ENCODE measurements at regions not wholly inside any gene's neighbourhood (a gene's known extent, or its start where the extent isn't known, plus 50 kb on each side); places are given as distances from the start of the nearest gene placed in this dataset.
"Not testable (repeated sequence)": the region's sequence is repeated elsewhere in the genome, so short reads cannot be mapped to it uniquely, and the experiment has no call there.

DNA sequence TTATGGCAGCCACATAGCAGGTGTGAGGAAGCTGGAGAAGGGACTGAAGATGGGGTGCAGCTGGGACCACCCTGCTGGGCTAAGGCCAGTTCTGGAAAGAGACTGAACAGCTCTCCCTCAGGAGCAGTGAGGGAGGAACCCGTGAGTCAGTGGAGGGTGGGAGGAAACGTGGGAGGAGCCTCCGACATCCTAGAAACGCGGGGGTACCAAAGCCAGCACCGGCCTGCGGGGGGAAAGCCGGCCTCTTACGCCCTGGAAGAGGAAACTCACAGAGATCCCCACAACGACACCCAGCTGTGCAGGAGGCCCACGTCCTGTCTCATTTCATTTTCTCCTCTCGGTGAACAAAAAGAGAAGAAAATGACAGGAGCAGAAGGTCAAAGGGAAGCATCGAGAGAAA, 185.8 kb upstream of the IRX4 start:
- Histone ChIP-seq H3K9me1 (replicated peaks; ENCODE audit: control insufficient read depth, extremely low read depth, insufficient read depth, low read length) (no peaks in the 10 kb centered on the region), H3K27ac (ENCODE audit: insufficient read depth, low read depth, low read length) (no peak overlapping the region), H3K9ac (replicated peaks; ENCODE audit: extremely low read depth, insufficient read depth, low read length) (no peak overlapping the region), H3K27me3 (ENCODE audit: control insufficient read depth in 2 of 2, insufficient read depth in 2 of 2, low read length in 2 of 2) (no peaks in the 10 kb centered on the region), H3K4me2 (ENCODE audit: insufficient read depth, low read length) (no peak overlapping the region), H2AFZ (ENCODE audit: low read depth, low read length) (no peak overlapping the region), H3K4me1 (ENCODE audit: control insufficient read depth, extremely low read depth, insufficient read depth, low read length) (no peaks in the 10 kb centered on the region), H4K20me1 (replicated peaks; ENCODE audit: control insufficient read depth, extremely low read depth, insufficient read depth, low read length) (no peaks in the 10 kb centered on the region), H3K36me3 (ENCODE audit: control insufficient read depth in 2 of 2, extremely low read depth in 1 of 2, insufficient read depth in 2 of 2, low read length in 2 of 2) (no peaks in the 10 kb centered on the region), H3K4me3 (replicated peaks in 1 of 3; ENCODE audit: insufficient read depth in 1 of 3, low read depth in 1 of 3, low read length in 3 of 3) (no peak overlapping the region), H3K9me3 (replicated peaks; ENCODE audit: control insufficient read depth, insufficient read depth, low read length) (peaks cover 2% of the 10 kb centered on the region), H3K79me2 (ENCODE audit: control insufficient read depth, insufficient read depth, low read length) (no peaks in the 10 kb centered on the region)
- intact Hi-C loops (cut with micrococcal nuclease) (no loop called here), dilution Hi-C loops (cut with MboI; ENCODE audit: extremely low pct_ligation_motif_present, low sequenced_read_pairs) (no loop called here)
- ChIA-PET POLR2A (no interaction called here), CTCF (no interaction called here)
- FAIRE-seq (no peak), DNase-seq (ENCODE audit: low read depth, low spot score) (no peak)
- TF ChIP-seq, protein P1, sequence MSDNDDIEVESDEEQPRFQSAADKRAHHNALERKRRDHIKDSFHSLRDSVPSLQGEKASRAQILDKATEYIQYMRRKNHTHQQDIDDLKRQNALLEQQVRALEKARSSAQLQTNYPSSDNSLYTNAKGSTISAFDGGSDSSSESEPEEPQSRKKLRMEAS (IDR thresholded peaks at IDR 0.05; ENCODE audit: insufficient read depth, insufficient read length) = no peak
- TF ChIP-seq FOS (IDR thresholded peaks at IDR 0.05; ENCODE audit: borderline replicate concordance, insufficient read depth, low read length) (no peak), POLR2AphosphoS5 (IDR thresholded peaks at IDR 0.05; ENCODE audit: insufficient read depth, low read depth, low read length) (no peak), CTCF (IDR thresholded peaks at IDR 0.05; ENCODE audit: extremely low read depth in 1 of 2, insufficient read depth in 1 of 2, low read depth in 1 of 2, low read length in 2 of 2) (no peak), GATA2 (IDR thresholded peaks at IDR 0.05; ENCODE audit: insufficient read depth, insufficient read length, low read depth, low read length) (no peak), POLR2A (IDR thresholded peaks at IDR 0.05; ENCODE audit: low read depth, low read length) (no peak)
- no TSS peak for BruUV-seq (replicated peaks)

DNA sequence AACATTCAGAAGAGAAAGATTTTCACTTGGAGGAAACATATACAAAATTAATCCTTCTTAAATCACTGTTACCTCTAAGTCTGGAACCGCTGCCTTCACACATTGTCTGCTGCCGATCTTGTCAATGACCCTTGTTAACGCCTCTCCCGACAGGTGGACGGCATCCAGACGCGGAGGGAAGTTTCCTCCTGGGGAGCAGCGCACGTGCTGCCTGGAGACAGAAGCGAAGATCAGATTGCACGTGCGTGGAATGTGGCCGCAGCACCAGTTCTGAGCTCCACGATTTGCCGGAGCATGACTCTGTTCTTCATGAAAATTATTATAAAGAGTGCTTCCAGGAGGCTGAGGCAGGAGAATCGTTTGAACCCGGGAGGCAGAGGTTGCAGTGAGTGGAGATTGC, 183.6 kb upstream of the IRX4 start:
- H3K9ac ChIP-seq (replicated peaks; ENCODE audit: extremely low read depth, insufficient read depth, low read length) = no peak overlapping the region
- no peak overlapping the region for H3K27ac ChIP-seq (ENCODE audit: insufficient read depth, low read depth, low read length)
- dilution Hi-C loops (cut with MboI; ENCODE audit: extremely low pct_ligation_motif_present, low sequenced_read_pairs) = no loop called here
- TF ChIP-seq FOS (IDR thresholded peaks at IDR 0.05; ENCODE audit: borderline replicate concordance, insufficient read depth, low read length) (no peak), POLR2AphosphoS5 (IDR thresholded peaks at IDR 0.05; ENCODE audit: insufficient read depth, low read depth, low read length) (no peak)
- intact Hi-C loops (cut with micrococcal nuclease) = no loop called here
- no peaks in the 10 kb centered on the region for H4K20me1 ChIP-seq (replicated peaks; ENCODE audit: control insufficient read depth, extremely low read depth, insufficient read depth, low read length)
- H3K27me3 ChIP-seq (ENCODE audit: control insufficient read depth in 2 of 2, insufficient read depth in 2 of 2, low read length in 2 of 2) = no peaks in the 10 kb centered on the region
- H3K4me1 ChIP-seq (ENCODE audit: control insufficient read depth, extremely low read depth, insufficient read depth, low read length) = no peaks in the 10 kb centered on the region
- no peak overlapping the region for H3K4me2 ChIP-seq (ENCODE audit: insufficient read depth, low read length)
- no peaks in the 10 kb centered on the region for H3K36me3 ChIP-seq (ENCODE audit: control insufficient read depth in 2 of 2, extremely low read depth in 1 of 2, insufficient read depth in 2 of 2, low read length in 2 of 2)
- ChIA-PET CTCF (no interaction called here), POLR2A (no interaction called here)
- H3K79me2 ChIP-seq (ENCODE audit: control insufficient read depth, insufficient read depth, low read length) = no peaks in the 10 kb centered on the region
- no peaks in the 10 kb centered on the region for H3K9me3 ChIP-seq (replicated peaks; ENCODE audit: control insufficient read depth, insufficient read depth, low read length)
- no peaks in the 10 kb centered on the region for H3K9me1 ChIP-seq (replicated peaks; ENCODE audit: control insufficient read depth, extremely low read depth, insufficient read depth, low read length)
- no peak overlapping the region for H2AFZ ChIP-seq (ENCODE audit: low read depth, low read length)
- DNase-seq (ENCODE audit: low read depth, low spot score) = no peak
- no peak overlapping the region for H3K4me3 ChIP-seq (replicated peaks in 1 of 3; ENCODE audit: insufficient read depth in 1 of 3, low read depth in 1 of 3, low read length in 3 of 3)
- no TSS peak for BruUV-seq (replicated peaks)
- no peak for FAIRE-seq

GRCh38 chr5:2063380-2063779, 180.7 kb upstream of the IRX4 start:
- H3K4me3 ChIP-seq (replicated peaks in 1 of 3; ENCODE audit: insufficient read depth in 1 of 3, low read depth in 1 of 3, low read length in 3 of 3); CTCF ChIA-PET; H3K79me2 ChIP-seq (ENCODE audit: control insufficient read depth, insufficient read depth, low read length); H3K9me1 ChIP-seq (replicated peaks; ENCODE audit: control insufficient read depth, extremely low read depth, insufficient read depth, low read length); FAIRE-seq; intact Hi-C loops (cut with micrococcal nuclease); H2AFZ ChIP-seq (ENCODE audit: low read depth, low read length); H3K36me3 ChIP-seq (ENCODE audit: control insufficient read depth in 2 of 2, extremely low read depth in 1 of 2, insufficient read depth in 2 of 2, low read length in 2 of 2); H3K27me3 ChIP-seq (ENCODE audit: control insufficient read depth in 2 of 2, insufficient read depth in 2 of 2, low read length in 2 of 2); H3K9me3 ChIP-seq (replicated peaks; ENCODE audit: control insufficient read depth, insufficient read depth, low read length); POLR2A ChIA-PET; H3K9ac ChIP-seq (replicated peaks; ENCODE audit: extremely low read depth, insufficient read depth, low read length); DNase-seq (ENCODE audit: low read depth, low spot score); BruUV-seq (replicated peaks); H3K27ac ChIP-seq (ENCODE audit: insufficient read depth, low read depth, low read length); H3K4me1 ChIP-seq (ENCODE audit: control insufficient read depth, extremely low read depth, insufficient read depth, low read length); H3K4me2 ChIP-seq (ENCODE audit: insufficient read depth, low read length); H4K20me1 ChIP-seq (replicated peaks; ENCODE audit: control insufficient read depth, extremely low read depth, insufficient read depth, low read length); dilution Hi-C loops (cut with MboI; ENCODE audit: extremely low pct_ligation_motif_present, low sequenced_read_pairs): not testable (repeated sequence)

All from endothelial cell of umbilical vein (primary cell).